Endodermal cell (in vitro differentiated cells): ENCODE measurements at regions not wholly inside any gene's neighbourhood (a gene's known extent, or its start where the extent isn't known, plus 50 kb on each side); places are given as distances from the start of the nearest gene placed in this dataset.
"Not testable (repeated sequence)": the region's sequence is repeated elsewhere in the genome, so short reads cannot be mapped to it uniquely, and the experiment has no call there.

Experiments used
- DNase-seq: peaks from one replicate; pipeline ENCODE4 v3.0.0-alpha.2; 2017
- H3K27ac ChIP-seq: 2 replicates; pipeline ENCODE4 v1.5.1; 2013; ENCODE audit warnings: mild to moderate bottlenecking, low read depth, low read length, moderate library complexity
- H3K27me3 ChIP-seq: 2 replicates; pipeline ENCODE4 v1.6.1; 2013; ENCODE audit warnings: mild to moderate bottlenecking, low read length, moderate library complexity; ENCODE audit not compliant: insufficient read depth, control insufficient read depth, poor library complexity, severe bottlenecking
- H3K36me3 ChIP-seq: 2 replicates; pipeline ENCODE4 v1.7.0; 2013; ENCODE audit warnings: mild to moderate bottlenecking, low read length, moderate library complexity; ENCODE audit not compliant: control insufficient read depth, insufficient read depth
- H3K4me1 ChIP-seq: one replicate; pipeline ENCODE4 v1.7.0; 2013; ENCODE audit warnings: low read length; ENCODE audit not compliant: control insufficient read depth, insufficient read depth
- H3K4me3 ChIP-seq: 2 replicates; pipeline ENCODE4 v1.5.1; 2013; ENCODE audit warnings: mild to moderate bottlenecking, low read length, moderate library complexity
- H3K9ac ChIP-seq: 2 replicates; pipeline ENCODE4 v1.6.1; 2013; ENCODE audit warnings: mild to moderate bottlenecking, low read length, moderate library complexity; ENCODE audit not compliant: poor library complexity, severe bottlenecking; ENCODE audit errors: extremely low read depth
- H3K9me3 ChIP-seq: 2 replicates; pipeline ENCODE4 v1.6.1; 2013; ENCODE audit warnings: mild to moderate bottlenecking, low read length, moderate library complexity; ENCODE audit not compliant: control insufficient read depth
- H3K27ac Mint-ChIP-seq: 2 replicates; pipeline ENCODE4 v1.8.0; 2020; ENCODE audit warnings: mixed read lengths
- H3K27me3 Mint-ChIP-seq: 2 replicates; pipeline ENCODE4 v1.8.0; 2021; ENCODE audit warnings: mild to moderate bottlenecking, mixed read lengths; ENCODE audit not compliant: insufficient read depth
- H3K36me3 Mint-ChIP-seq: 2 replicates; pipeline ENCODE4 v1.8.0; 2020; ENCODE audit warnings: low read depth, mixed read lengths
- H3K4me1 Mint-ChIP-seq: 2 replicates; pipeline ENCODE4 v1.8.0; 2020; ENCODE audit warnings: mixed read lengths
- H3K4me3 Mint-ChIP-seq: 2 replicates; pipeline ENCODE4 v1.8.0; 2020; ENCODE audit warnings: mild to moderate bottlenecking, moderate library complexity, mixed read lengths
- H3K9me3 Mint-ChIP-seq: 2 replicates; pipeline ENCODE4 v1.8.0; 2020; ENCODE audit warnings: mild to moderate bottlenecking, mixed read lengths
- CTCF ChIP-seq: fragments of 200-600 bp; sonication (generic); conservative IDR thresholded peaks from 2 replicates; pipeline ENCODE4 v1.5.0; 2021; ENCODE audit warnings: antibody characterized with exemption, mild to moderate bottlenecking
- WGBS, 2 experiments: methylation state at CpG; one replicate each; pipeline versions ENCODE4 v1.1.5 to v1.1.7; 2013; ENCODE audit warnings: missing lambda C conversion rate in 2 of 2, mixed read lengths in 1 of 2; ENCODE audit not compliant: insufficient coverage in 1 of 2, insufficient read length in 1 of 2; 5-methylcytosine and 5-hydroxymethylcytosine counted together

GRCh38 chr3:198096015-198096414 lies 136.0 kb downstream of the LMLN start:
- H3K27me3 Mint-ChIP-seq = peaks cover 33% of the 10 kb centered on the region
- H3K27me3 ChIP-seq = peaks cover 18% of the 10 kb centered on the region

DNA sequence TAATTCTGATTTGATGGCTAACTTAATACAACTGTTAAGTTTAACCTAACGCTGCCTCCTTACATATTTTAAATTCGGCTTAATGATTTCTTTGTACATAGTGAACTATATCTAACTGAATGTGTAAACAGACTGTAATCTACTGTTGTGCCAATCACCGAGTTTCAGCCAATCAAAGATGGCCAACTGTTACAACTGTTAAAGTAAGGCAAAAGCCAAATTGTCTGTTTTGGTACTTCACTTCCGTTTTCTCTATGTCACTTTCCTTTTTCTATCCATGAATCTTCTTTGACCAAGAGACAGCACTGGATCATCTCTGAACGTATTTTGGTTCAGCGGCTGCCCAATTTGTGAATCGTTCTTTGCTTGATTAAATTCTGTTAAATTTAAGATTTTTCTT lies 137.0 kb downstream of the LMLN start:
- Mint-ChIP-seq H3K4me3 (no peak overlapping the region), H3K4me1 (no peaks in the 10 kb centered on the region), H3K27ac (no peak overlapping the region), H3K27me3 (peaks cover 33% of the 10 kb centered on the region), H3K9me3 (no peaks in the 10 kb centered on the region), H3K36me3 (no peaks in the 10 kb centered on the region)
- WGBS, 2 experiments = 74 to 90% methylated on average over 5 to 7 of the region's 7 CpGs
- H3K36me3 ChIP-seq = no peaks in the 10 kb centered on the region
- no peak overlapping the region for H3K9ac ChIP-seq
- no peak for DNase-seq
- TF ChIP-seq CTCF = no peak
- no peak overlapping the region for H3K4me3 ChIP-seq
- H3K27ac ChIP-seq = no peak overlapping the region
- H3K9me3 ChIP-seq = peaks cover 18% of the 10 kb centered on the region
- H3K4me1 ChIP-seq = no peaks in the 10 kb centered on the region
- peaks cover 17% of the 10 kb centered on the region for H3K27me3 ChIP-seq

More at GRCh38 chr3:198096015-198096414, 136.0 kb downstream of the LMLN start:
- Histone ChIP-seq H3K4me3 (no peak overlapping the region), H3K27ac (no peak overlapping the region), H3K9ac (no peak overlapping the region), H3K9me3 (peaks cover 18% of the 10 kb centered on the region), H3K4me1 (no peaks in the 10 kb centered on the region), H3K36me3 (no peaks in the 10 kb centered on the region)
- H3K9me3 Mint-ChIP-seq = no peaks in the 10 kb centered on the region
- H3K27ac Mint-ChIP-seq = no peak overlapping the region
- H3K4me1 Mint-ChIP-seq = no peaks in the 10 kb centered on the region
- no peak for TF ChIP-seq CTCF
- DNase-seq = no peak
- H3K36me3 Mint-ChIP-seq = no peaks in the 10 kb centered on the region
- no peak overlapping the region for H3K4me3 Mint-ChIP-seq

DNA sequence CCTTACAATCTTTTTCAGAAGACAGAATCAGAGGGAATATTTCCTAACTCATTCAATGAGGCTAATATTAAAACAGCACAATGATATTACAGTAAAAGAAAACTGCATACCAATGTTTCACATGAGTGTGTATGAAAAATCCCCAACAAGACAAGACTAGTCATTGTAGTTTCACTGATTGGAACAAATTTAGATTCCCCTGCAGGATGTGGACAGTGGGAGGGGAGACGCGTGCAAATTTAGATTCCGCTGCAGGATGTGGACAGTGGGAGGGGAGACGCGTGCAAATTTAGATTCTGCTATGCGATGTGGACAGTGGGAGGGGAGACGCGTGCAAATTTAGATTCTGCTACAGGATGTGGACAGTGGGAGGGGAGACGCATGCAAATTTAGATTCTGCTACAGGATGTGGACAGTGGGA lies 138.7 kb downstream of the LMLN start:
- not testable (repeated sequence) for H3K4me3 Mint-ChIP-seq, H3K36me3 Mint-ChIP-seq, H3K27ac Mint-ChIP-seq, H3K4me1 ChIP-seq, H3K9me3 ChIP-seq, H3K27me3 ChIP-seq, H3K4me3 ChIP-seq, H3K9ac ChIP-seq, DNase-seq, H3K9me3 Mint-ChIP-seq, H3K4me1 Mint-ChIP-seq, H3K27ac ChIP-seq, H3K36me3 ChIP-seq
- peaks cover 17% of the 10 kb centered on the region for H3K27me3 Mint-ChIP-seq
- 86 to 92% methylated on average over 1 to 6 of the region's 9 CpGs for WGBS, 2 experiments

DNA sequence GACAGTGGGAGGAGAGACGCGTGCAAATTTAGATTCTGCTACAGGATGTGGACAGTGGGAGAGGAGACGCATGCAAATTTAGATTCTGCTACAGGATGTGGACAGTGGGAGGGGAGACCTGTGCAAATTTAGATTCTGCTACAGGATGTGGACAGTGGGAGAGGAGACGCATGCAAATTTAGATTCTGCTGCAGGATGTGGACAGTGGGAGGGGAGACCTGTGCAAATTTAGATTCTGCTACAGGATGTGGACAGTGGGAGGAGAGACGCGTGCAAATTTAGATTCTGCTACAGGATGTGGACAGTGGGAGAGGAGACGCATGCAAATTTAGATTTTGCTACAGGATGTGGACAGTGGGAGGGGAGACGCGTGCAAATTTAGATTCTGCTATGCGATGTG lies 143.1 kb downstream of the LMLN start:
- not testable (repeated sequence) for H3K27ac ChIP-seq, H3K9me3 Mint-ChIP-seq, H3K36me3 Mint-ChIP-seq, H3K4me3 ChIP-seq, H3K4me1 Mint-ChIP-seq, DNase-seq, H3K36me3 ChIP-seq, H3K9ac ChIP-seq, H3K4me3 Mint-ChIP-seq, H3K27me3 ChIP-seq, H3K4me1 ChIP-seq, H3K27me3 Mint-ChIP-seq, H3K27ac Mint-ChIP-seq
- peaks cover 11% of the 10 kb centered on the region for H3K9me3 ChIP-seq
- WGBS, 2 experiments = 86 to 100% methylated on average over 1 to 4 of the region's 10 CpGs
